ENCODE measurements at regions not wholly inside any gene's neighbourhood (a gene's known extent, or its start where the extent isn't known, plus 50 kb on each side); places are given as distances from the start of the nearest gene placed in this dataset.

- TF ChIP-seq ZBTB33 (IDR thresholded peaks at IDR 0.05): no peak
- TF ChIP-seq RXRA (IDR thresholded peaks at IDR 0.05): no peak
Measured at GRCh38 chr6:94357381-94357980, 938.1 kb upstream of the EPHA7 start (continued).

- DNase-seq (ENCODE audit: low spot score): no peak
- 63% methylated on average over 8 of the region's 8 CpGs for WGBS
- Histone ChIP-seq H3K9me3 (ENCODE audit: control insufficient read depth in 4 of 4, low read length in 3 of 4) (no peaks in the 10 kb centered on the region), H3K4me3 (ENCODE audit: low read depth in 1 of 3, low read length in 3 of 3) (no peak overlapping the region), H3K27ac (ENCODE audit: low read depth in 1 of 2, low read length in 2 of 2) (no peak overlapping the region), H3K4me1 (ENCODE audit: control insufficient read depth in 4 of 4, insufficient read depth in 4 of 4, low read length in 3 of 4) (no peaks in the 10 kb centered on the region), H3K27me3 (ENCODE audit: control insufficient read depth in 4 of 4, insufficient read depth in 4 of 4, low read length in 3 of 4) (no peaks in the 10 kb centered on the region), H3K36me3 (ENCODE audit: control insufficient read depth in 4 of 4, insufficient read depth in 3 of 4, low read depth in 1 of 4, low read length in 3 of 4) (no peaks in the 10 kb centered on the region), H3K9ac (ENCODE audit: low read depth in 1 of 2, low read length in 2 of 2) (no peak overlapping the region)
- TF ChIP-seq CTCF (IDR thresholded peaks at IDR 0.05; ENCODE audit: low read depth, low read length, missing input control) (no peak), TAF1 (conservative IDR thresholded peaks at IDR 0.05) (no peak), HNF4A (conservative IDR thresholded peaks at IDR 0.05) (no peak), SP1 (IDR thresholded peaks at IDR 0.05) (no peak), FOXA2 (IDR thresholded peaks at IDR 0.05) (no peak), EGR1 (IDR thresholded peaks at IDR 0.05; ENCODE audit: low read depth in 2 of 2) (no peak)
Measured at GRCh38 chr6:94350833-94351232, 931.5 kb upstream of the EPHA7 start.

- no peaks in the 10 kb centered on the region for H3K9me3 ChIP-seq (ENCODE audit: control insufficient read depth in 4 of 4, low read length in 3 of 4)
- H3K4me3 ChIP-seq (ENCODE audit: low read depth in 1 of 3, low read length in 3 of 3): no peak overlapping the region
- no peaks in the 10 kb centered on the region for H3K27me3 ChIP-seq (ENCODE audit: control insufficient read depth in 4 of 4, insufficient read depth in 4 of 4, low read length in 3 of 4)
- TF ChIP-seq MAX (IDR thresholded peaks at IDR 0.05) (no peak), SP1 (IDR thresholded peaks at IDR 0.05) (no peak), TAF1 (conservative IDR thresholded peaks at IDR 0.05) (no peak), FOXA2 (IDR thresholded peaks at IDR 0.05) (no peak), REST (IDR thresholded peaks at IDR 0.05) (no peak), NR2F2 (IDR thresholded peaks at IDR 0.05) (no peak), ZBTB33 (IDR thresholded peaks at IDR 0.05) (no peak), YY1 (IDR thresholded peaks at IDR 0.05) (no peak), RXRA (IDR thresholded peaks at IDR 0.05) (no peak), GABPA (IDR thresholded peaks at IDR 0.05 in 1 of 2, conservative IDR thresholded peaks at IDR 0.05 in 1 of 2) (no peak), CTCF (IDR thresholded peaks at IDR 0.05; ENCODE audit: low read depth, low read length, missing input control) (no peak)
- no peak overlapping the region for H3K27ac ChIP-seq (ENCODE audit: low read depth in 1 of 2, low read length in 2 of 2)
- H3K4me1 ChIP-seq (ENCODE audit: control insufficient read depth in 4 of 4, insufficient read depth in 4 of 4, low read length in 3 of 4): no peaks in the 10 kb centered on the region
- DNase-seq (ENCODE audit: low spot score): no peak
- WGBS: 30% methylated on average over 1 of the region's 1 CpG
- no peaks in the 10 kb centered on the region for H3K36me3 ChIP-seq (ENCODE audit: control insufficient read depth in 4 of 4, insufficient read depth in 3 of 4, low read depth in 1 of 4, low read length in 3 of 4)
- no peak overlapping the region for H3K9ac ChIP-seq (ENCODE audit: low read depth in 1 of 2, low read length in 2 of 2)
Measured at GRCh38 chr6:94349227-94349626, 929.9 kb upstream of the EPHA7 start.
